ENCODE measurements at regions not wholly inside any gene's neighbourhood (a gene's known extent, or its start where the extent isn't known, plus 50 kb on each side); places are given as distances from the start of the nearest gene placed in this dataset.

- ATAC-seq (ENCODE audit: insufficient read depth, low read depth) (no peak), DNase-seq (no peak)
- no peak for TF ChIP-seq CTCF (IDR thresholded peaks at IDR 0.05; ENCODE audit: borderline replicate concordance, extremely low read depth, low read length, poor library complexity, severe bottlenecking)
- no peak for TF ChIP-seq EZH2 (IDR thresholded peaks at IDR 0.05; ENCODE audit: borderline replicate concordance, low read depth, low read length, severe bottlenecking)
- Histone ChIP-seq H4K20me1 (ENCODE audit: insufficient read depth, low read length) (no peaks in the 10 kb centered on the region), H3K27me3 (ENCODE audit: insufficient read depth, low read length, poor library complexity) (no peaks in the 10 kb centered on the region), H2AFZ (ENCODE audit: low read depth, low read length) (no peak overlapping the region), H3K9me3 (ENCODE audit: insufficient read depth, low read length, severe bottlenecking) (no peaks in the 10 kb centered on the region), H3K4me1 (ENCODE audit: insufficient read depth, low read length) (peaks cover 11% of the 10 kb centered on the region), H3K4me2 (ENCODE audit: insufficient read depth, low read length) (no peak overlapping the region), H3K79me2 (ENCODE audit: insufficient read depth, low read length) (no peaks in the 10 kb centered on the region), H3K4me3 (ENCODE audit: low read depth in 1 of 2, low read length in 2 of 2) (no peak overlapping the region), H3K27ac (ENCODE audit: low read length) (no peak overlapping the region), H3K36me3 (ENCODE audit: insufficient read depth, low read length) (no peaks in the 10 kb centered on the region), H3K9ac (ENCODE audit: low read depth, low read length) (no peak overlapping the region)
These were observed 128.5 kb upstream of the PFKP start for GRCh38 chr10:2938869-2939268.

GRCh38 chr10:2936816-2937215 lies 130.5 kb upstream of the PFKP start:
- ATAC-seq (ENCODE audit: insufficient read depth, low read depth) = no peak
- no peak for DNase-seq
- Histone ChIP-seq H3K4me1 (ENCODE audit: insufficient read depth, low read length) (peaks cover 14% of the 10 kb centered on the region), H3K4me2 (ENCODE audit: insufficient read depth, low read length) (no peak overlapping the region), H3K79me2 (ENCODE audit: insufficient read depth, low read length) (no peaks in the 10 kb centered on the region), H2AFZ (ENCODE audit: low read depth, low read length) (no peak overlapping the region), H4K20me1 (ENCODE audit: insufficient read depth, low read length) (no peaks in the 10 kb centered on the region), H3K27ac (ENCODE audit: low read length) (no peak overlapping the region), H3K9me3 (ENCODE audit: insufficient read depth, low read length, severe bottlenecking) (no peaks in the 10 kb centered on the region), H3K9ac (ENCODE audit: low read depth, low read length) (no peak overlapping the region), H3K36me3 (ENCODE audit: insufficient read depth, low read length) (no peaks in the 10 kb centered on the region), H3K4me3 (ENCODE audit: low read depth in 1 of 2, low read length in 2 of 2) (no peak overlapping the region), H3K27me3 (ENCODE audit: insufficient read depth, low read length, poor library complexity) (no peaks in the 10 kb centered on the region)
- TF ChIP-seq EZH2 (IDR thresholded peaks at IDR 0.05; ENCODE audit: borderline replicate concordance, low read depth, low read length, severe bottlenecking) (no peak), CTCF (IDR thresholded peaks at IDR 0.05; ENCODE audit: borderline replicate concordance, extremely low read depth, low read length, poor library complexity, severe bottlenecking) (no peak)

GRCh38 chr10:2935647-2936386 lies 131.5 kb upstream of the PFKP start:
- no peak for DNase-seq
- TF ChIP-seq EZH2 (IDR thresholded peaks at IDR 0.05; ENCODE audit: borderline replicate concordance, low read depth, low read length, severe bottlenecking) = no peak
- TF ChIP-seq CTCF (IDR thresholded peaks at IDR 0.05; ENCODE audit: borderline replicate concordance, extremely low read depth, low read length, poor library complexity, severe bottlenecking) = no peak
- H3K36me3 ChIP-seq (ENCODE audit: insufficient read depth, low read length) = no peaks in the 10 kb centered on the region
- no peak overlapping the region for H3K9ac ChIP-seq (ENCODE audit: low read depth, low read length)
- H3K9me3 ChIP-seq (ENCODE audit: insufficient read depth, low read length, severe bottlenecking) = no peaks in the 10 kb centered on the region
- H4K20me1 ChIP-seq (ENCODE audit: insufficient read depth, low read length) = no peaks in the 10 kb centered on the region
- H3K4me1 ChIP-seq (ENCODE audit: insufficient read depth, low read length) = peaks cover 14% of the 10 kb centered on the region
- H2AFZ ChIP-seq (ENCODE audit: low read depth, low read length) = no peak overlapping the region
- ATAC-seq (ENCODE audit: insufficient read depth, low read depth) = no peak
- H3K79me2 ChIP-seq (ENCODE audit: insufficient read depth, low read length) = no peaks in the 10 kb centered on the region
- no peak overlapping the region for H3K4me3 ChIP-seq (ENCODE audit: low read depth in 1 of 2, low read length in 2 of 2)
- no peak overlapping the region for H3K4me2 ChIP-seq (ENCODE audit: insufficient read depth, low read length)
- H3K27me3 ChIP-seq (ENCODE audit: insufficient read depth, low read length, poor library complexity) = no peaks in the 10 kb centered on the region
- H3K27ac ChIP-seq (ENCODE audit: low read length) = no peak overlapping the region

Data from DND-41 (cell line).